Astrocyte of the hippocampus (primary cell): ENCODE measurements at regions not wholly inside any gene's neighbourhood (a gene's known extent, or its start where the extent isn't known, plus 50 kb on each side); places are given as distances from the start of the nearest gene placed in this dataset.

Experiments
- DNase-seq: peaks from one replicate; pipeline ENCODE4 v3.0.0; 2011; ENCODE audit warnings: low read depth, low spot score

- no peak for DNase-seq
These were observed 55.1 kb upstream of the PAGE4 start for GRCh38 chrX:49773993-49774392.

- no peak for DNase-seq
These were observed 61.9 kb upstream of the PAGE4 start for GRCh38 chrX:49767236-49767635.

GRCh38 chrX:49762175-49762720 is 66.5 kb upstream of the PAGE1 start:
- DNase-seq = no peak

GRCh38 chrX:49761481-49761880 is 65.7 kb upstream of the PAGE1 start:
- peak; percentile 9 for DNase-seq

GRCh38 chrX:49760290-49760890 is 64.6 kb upstream of the PAGE1 start:
- no peak for DNase-seq

- no peak for DNase-seq
These were observed 60.9 kb upstream of the PAGE1 start for GRCh38 chrX:49756692-49757091.

GRCh38 chrX:49754233-49754857 is 58.6 kb upstream of the PAGE1 start:
- peak; percentile 42 for DNase-seq

- DNase-seq = no peak
These were observed 57.9 kb upstream of the PAGE1 start for GRCh38 chrX:49753691-49754090.

- no peak for DNase-seq
These were observed 52.6 kb upstream of the PAGE1 start for GRCh38 chrX:49748211-49748956.

GRCh38 chrX:49746306-49746705 is 50.5 kb upstream of the PAGE1 start:
- DNase-seq = no peak
